ENCODE measurements at regions not wholly inside any gene's neighbourhood (a gene's known extent, or its start where the extent isn't known, plus 50 kb on each side); places are given as distances from the start of the nearest gene placed in this dataset.

DNA sequence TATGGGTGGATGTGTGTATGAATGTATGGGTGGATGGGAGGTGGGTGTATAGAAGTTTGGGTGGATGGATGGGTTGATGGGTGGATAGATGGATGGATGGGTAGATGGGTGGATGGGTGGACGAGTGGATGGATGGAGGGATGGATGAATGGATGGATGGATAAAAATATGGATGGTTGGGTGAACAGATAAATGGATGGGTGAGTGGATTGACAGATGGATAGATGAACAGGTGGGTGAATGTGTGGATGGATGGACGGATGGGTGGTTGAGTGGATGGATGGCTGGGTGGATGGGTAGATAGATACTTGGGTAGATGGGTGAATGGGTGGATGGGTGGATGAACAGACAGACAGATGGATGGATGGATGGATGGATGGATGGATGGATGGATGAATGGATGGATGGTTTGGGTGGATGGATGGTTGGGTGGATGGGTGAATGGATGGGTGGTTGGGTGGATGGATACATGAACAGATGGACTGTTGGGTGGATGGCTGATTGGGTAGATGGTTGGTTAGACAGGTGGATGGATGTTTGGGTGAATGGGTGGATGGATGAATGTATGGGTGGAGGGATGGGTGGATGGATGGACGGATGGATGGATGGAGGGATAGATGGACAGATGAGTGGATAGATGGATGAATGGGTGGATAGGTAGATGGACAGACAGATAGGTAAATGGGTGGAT is 166.8 kb downstream of the IRX2 start:
- H3K4me3 ChIP-seq (ENCODE audit: low read depth, low read length), result no peak overlapping the region
- CTCF ChIA-PET, result no interaction called here
- no peaks in the 10 kb centered on the region for H3K36me3 ChIP-seq (ENCODE audit: control insufficient read depth, insufficient read depth, low read length)
- no peaks in the 10 kb centered on the region for H3K27me3 ChIP-seq (ENCODE audit: control insufficient read depth, insufficient read depth, low read length)
- no peak for DNase-seq (ENCODE audit: low read depth)
- POLR2A ChIA-PET, result no interaction called here
- TF ChIP-seq, protein P1, sequence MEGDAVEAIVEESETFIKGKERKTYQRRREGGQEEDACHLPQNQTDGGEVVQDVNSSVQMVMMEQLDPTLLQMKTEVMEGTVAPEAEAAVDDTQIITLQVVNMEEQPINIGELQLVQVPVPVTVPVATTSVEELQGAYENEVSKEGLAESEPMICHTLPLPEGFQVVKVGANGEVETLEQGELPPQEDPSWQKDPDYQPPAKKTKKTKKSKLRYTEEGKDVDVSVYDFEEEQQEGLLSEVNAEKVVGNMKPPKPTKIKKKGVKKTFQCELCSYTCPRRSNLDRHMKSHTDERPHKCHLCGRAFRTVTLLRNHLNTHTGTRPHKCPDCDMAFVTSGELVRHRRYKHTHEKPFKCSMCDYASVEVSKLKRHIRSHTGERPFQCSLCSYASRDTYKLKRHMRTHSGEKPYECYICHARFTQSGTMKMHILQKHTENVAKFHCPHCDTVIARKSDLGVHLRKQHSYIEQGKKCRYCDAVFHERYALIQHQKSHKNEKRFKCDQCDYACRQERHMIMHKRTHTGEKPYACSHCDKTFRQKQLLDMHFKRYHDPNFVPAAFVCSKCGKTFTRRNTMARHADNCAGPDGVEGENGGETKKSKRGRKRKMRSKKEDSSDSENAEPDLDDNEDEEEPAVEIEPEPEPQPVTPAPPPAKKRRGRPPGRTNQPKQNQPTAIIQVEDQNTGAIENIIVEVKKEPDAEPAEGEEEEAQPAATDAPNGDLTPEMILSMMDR (IDR thresholded peaks at IDR 0.05; ENCODE audit: insufficient read depth, low read depth, low read length), result no peak

DNA sequence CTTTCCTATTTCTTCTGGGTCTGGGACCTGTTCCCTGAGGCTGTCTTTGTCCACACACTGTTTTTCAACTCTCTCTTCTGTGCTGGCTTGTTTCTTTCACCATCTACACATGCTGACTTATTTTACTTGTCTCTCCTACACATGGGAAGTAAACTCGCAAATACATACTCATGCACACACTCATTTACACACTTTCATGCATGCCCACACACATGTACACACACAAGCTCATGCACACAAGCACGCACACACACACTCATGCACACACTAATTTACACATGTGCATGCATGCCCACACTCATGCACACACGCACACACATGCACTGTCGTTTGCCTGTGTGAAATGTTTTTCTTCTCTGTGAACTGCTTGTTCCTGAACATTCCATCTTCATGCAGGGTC is 169.0 kb downstream of the IRX2 start:
- no peak for DNase-seq (ENCODE audit: low read depth)
- TF ChIP-seq, protein P1 (IDR thresholded peaks at IDR 0.05; ENCODE audit: insufficient read depth, low read depth, low read length), result no peak
- no peaks in the 10 kb centered on the region for H3K36me3 ChIP-seq (ENCODE audit: control insufficient read depth, insufficient read depth, low read length)
- H3K27me3 ChIP-seq (ENCODE audit: control insufficient read depth, insufficient read depth, low read length), result no peaks in the 10 kb centered on the region
- no peak overlapping the region for H3K4me3 ChIP-seq (ENCODE audit: low read depth, low read length)
- ChIA-PET POLR2A (no interaction called here), CTCF (no interaction called here)

DNA sequence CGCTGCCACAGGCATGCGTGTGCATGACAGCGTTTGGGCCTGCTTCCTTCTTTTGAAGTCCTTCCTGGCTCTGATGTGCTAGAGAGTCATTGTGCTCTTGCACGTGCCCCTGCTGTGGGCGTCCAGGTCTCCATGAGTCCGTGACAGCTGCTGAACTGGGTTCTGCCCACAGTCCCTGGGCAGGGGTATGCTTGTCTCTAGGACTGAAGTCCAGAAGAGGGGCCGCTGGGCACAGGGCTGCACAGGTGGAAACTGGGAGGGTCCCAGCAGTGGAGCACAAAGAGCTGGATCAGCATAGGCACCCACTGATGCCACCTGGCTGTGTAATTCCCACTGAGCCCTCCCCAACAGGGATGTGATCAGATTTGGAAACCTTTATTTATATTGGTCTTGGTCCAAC is 169.4 kb downstream of the IRX2 start:
- ChIA-PET POLR2A (no interaction called here), CTCF (no interaction called here)
- H3K4me3 ChIP-seq (ENCODE audit: low read depth, low read length), result no peak overlapping the region
- H3K27me3 ChIP-seq (ENCODE audit: control insufficient read depth, insufficient read depth, low read length), result no peaks in the 10 kb centered on the region
- no peak for DNase-seq (ENCODE audit: low read depth)
- TF ChIP-seq, protein P1 (IDR thresholded peaks at IDR 0.05; ENCODE audit: insufficient read depth, low read depth, low read length), result no peak
- no peaks in the 10 kb centered on the region for H3K36me3 ChIP-seq (ENCODE audit: control insufficient read depth, insufficient read depth, low read length)

DNA sequence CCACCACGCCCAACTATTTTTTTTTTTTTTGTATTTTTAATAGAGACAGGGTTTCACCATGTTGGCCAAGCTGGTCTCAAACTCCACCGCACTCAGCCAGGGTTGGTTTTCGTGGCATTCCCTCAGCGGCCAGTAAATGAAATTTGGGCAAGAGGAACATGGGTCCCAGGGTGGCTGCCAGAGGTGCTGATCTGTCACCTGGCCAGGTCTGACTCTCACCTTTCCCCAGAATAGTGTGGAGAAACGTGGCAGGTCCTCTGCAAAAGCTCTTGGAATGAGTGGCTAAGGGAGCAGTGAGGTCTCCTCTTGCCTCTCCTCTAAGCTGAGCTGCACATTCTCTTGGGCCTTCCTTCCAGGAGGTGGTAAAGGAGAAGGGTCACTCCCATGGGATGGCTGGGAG is 170.1 kb downstream of the IRX2 start:
- ChIA-PET CTCF (no interaction called here), POLR2A (no interaction called here)
- no peaks in the 10 kb centered on the region for H3K36me3 ChIP-seq (ENCODE audit: control insufficient read depth, insufficient read depth, low read length)
- H3K27me3 ChIP-seq (ENCODE audit: control insufficient read depth, insufficient read depth, low read length), result no peaks in the 10 kb centered on the region
- H3K4me3 ChIP-seq (ENCODE audit: low read depth, low read length), result no peak overlapping the region
- TF ChIP-seq, protein P1 (IDR thresholded peaks at IDR 0.05; ENCODE audit: insufficient read depth, low read depth, low read length), result no peak
- DNase-seq (ENCODE audit: low read depth), result no peak

DNA sequence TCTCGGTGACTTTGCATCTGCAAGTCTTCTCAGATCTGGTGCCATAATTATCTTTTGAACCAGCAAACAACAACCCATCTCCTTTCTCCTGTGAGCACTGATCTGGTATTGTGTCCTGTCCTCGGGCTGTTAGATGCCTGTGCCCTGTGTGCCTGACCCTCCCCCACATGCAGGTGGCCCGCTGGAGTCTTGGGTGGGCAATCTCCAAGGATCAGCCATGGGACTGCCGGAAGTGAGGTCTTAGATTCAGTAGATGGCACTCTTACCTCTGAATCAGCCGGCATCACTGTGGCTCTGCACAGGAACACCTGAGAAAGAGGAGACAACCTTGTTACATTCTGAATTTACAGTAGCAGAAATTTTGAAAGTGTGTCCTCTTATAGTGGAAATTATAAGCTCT is 172.4 kb downstream of the IRX2 start:
- TF ChIP-seq, protein P1 (IDR thresholded peaks at IDR 0.05; ENCODE audit: insufficient read depth, low read depth, low read length), result no peak
- Histone ChIP-seq H3K4me3 (ENCODE audit: low read depth, low read length) (no peak overlapping the region), H3K36me3 (ENCODE audit: control insufficient read depth, insufficient read depth, low read length) (no peaks in the 10 kb centered on the region), H3K27me3 (ENCODE audit: control insufficient read depth, insufficient read depth, low read length) (no peaks in the 10 kb centered on the region)
- ChIA-PET POLR2A (no interaction called here), CTCF (no interaction called here)
- no peak for DNase-seq (ENCODE audit: low read depth)

All from BJ (cell line).